ENCODE measurements at regions not wholly inside any gene's neighbourhood (a gene's known extent, or its start where the extent isn't known, plus 50 kb on each side); places are given as distances from the start of the nearest gene placed in this dataset.
A peak's percentile ranks its signal among the peaks of the same experiment; 100 is the strongest.

DNA sequence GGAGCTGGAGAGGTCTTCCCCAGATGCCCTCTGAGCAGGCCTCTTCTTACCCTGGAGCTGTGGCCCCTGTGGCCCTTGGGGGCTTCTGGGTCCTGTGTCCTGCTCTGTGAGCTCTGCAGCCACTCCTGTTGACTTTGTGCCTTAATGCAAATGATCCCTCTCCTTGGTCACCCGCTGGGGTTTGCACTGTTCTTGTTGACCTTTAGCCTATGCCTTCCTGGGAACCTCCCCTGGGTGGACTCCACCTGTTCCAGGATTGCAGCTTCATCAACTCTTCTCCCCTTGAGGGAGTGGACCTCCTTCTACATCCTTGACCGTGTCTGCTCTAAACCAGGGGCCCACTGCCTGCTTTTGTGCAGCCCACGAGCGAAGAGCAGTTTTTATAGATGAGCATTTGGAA lies 58.6 kb upstream of the CTBP2 start:
- peak; percentile 82 for ATAC-seq
- DNase-seq = no peak
- intact Hi-C loops (cut with DNase I, micrococcal nuclease) = no loop called here

DNA sequence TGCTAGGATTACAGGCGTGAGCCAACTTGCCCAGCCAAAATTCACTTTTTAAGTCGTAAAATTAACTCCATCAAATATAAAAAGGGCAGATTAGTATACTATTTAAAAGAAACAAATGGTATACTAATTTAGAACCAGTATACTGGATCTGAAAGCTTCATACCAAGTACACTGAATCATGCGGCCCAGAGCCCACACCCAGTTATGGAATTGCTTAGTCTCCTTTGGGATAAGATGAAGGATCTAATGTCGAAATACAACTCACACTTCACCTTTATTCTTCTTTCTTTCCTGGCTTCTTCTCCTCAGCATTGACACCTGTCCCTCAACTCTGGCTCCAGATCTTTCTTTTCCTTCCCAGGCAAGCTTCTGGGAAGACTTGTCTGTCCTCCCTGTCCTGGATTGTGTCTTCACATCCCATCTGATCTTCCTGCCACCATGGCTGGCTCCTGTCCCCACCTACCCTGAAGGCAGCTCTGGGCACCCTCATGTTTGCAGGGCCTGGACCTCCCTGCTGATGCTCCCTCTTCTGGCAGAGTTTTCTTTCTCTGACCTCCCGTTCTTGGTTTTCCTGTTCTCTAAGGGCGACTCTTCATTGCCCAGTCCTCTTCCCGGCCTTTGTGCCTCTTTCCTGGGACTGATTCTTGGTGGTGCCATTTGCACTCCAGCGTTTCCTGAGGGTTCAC lies 57.8 kb upstream of the CTBP2 start:
- intact Hi-C loops (cut with DNase I, micrococcal nuclease) = no loop called here
- ATAC-seq = peak; percentile 41

DNA sequence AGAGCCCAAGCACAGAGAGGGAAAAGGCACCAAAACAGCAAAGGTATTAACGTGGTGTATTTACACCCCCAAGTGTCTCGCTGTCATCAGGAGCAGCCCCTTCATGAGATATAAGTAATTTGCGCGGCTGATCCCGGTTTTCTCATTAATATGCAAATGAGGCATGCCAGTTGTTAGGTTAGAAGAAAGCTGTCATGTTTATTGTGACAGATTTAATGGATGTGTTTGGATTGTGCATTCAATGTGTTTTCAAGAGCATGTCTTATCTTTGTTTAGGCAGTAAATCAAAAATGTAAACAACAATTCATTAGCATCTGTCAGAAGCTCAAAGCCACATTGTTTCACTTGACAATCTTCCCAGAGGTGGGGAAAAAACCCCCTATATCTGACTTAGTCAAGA lies 56.5 kb upstream of the CTBP2 start:
- intact Hi-C loops (cut with DNase I, micrococcal nuclease) = no loop called here
- DNase-seq = no peak
- ATAC-seq = no peak

More for the DNA sequence above, 57.8 kb upstream of the CTBP2 start:
- no peak for DNase-seq

- DNase-seq (no peak), ATAC-seq (no peak)
- intact Hi-C loops (cut with DNase I, micrococcal nuclease) = no loop called here
These were observed 55.9 kb upstream of the CTBP2 start for GRCh38 chr10:125216309-125216708.

DNA sequence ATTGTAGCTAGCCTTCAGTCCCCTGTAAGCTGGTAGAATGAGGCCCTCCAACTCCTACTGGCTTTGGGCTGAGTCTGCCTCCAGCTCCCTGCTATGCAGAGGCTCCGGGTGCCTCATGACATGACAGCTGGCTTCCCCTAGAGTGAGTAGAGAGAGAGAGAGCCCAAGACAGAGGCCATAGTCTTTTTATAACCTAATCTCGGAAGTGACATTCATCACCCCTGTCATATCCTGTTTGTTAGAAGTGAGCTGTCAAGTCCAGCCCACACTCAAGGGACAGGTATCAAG lies 53.9 kb upstream of the CTBP2 start:
- intact Hi-C loops (cut with DNase I, micrococcal nuclease) = no loop called here
- ATAC-seq (no peak), DNase-seq (no peak)

DNA sequence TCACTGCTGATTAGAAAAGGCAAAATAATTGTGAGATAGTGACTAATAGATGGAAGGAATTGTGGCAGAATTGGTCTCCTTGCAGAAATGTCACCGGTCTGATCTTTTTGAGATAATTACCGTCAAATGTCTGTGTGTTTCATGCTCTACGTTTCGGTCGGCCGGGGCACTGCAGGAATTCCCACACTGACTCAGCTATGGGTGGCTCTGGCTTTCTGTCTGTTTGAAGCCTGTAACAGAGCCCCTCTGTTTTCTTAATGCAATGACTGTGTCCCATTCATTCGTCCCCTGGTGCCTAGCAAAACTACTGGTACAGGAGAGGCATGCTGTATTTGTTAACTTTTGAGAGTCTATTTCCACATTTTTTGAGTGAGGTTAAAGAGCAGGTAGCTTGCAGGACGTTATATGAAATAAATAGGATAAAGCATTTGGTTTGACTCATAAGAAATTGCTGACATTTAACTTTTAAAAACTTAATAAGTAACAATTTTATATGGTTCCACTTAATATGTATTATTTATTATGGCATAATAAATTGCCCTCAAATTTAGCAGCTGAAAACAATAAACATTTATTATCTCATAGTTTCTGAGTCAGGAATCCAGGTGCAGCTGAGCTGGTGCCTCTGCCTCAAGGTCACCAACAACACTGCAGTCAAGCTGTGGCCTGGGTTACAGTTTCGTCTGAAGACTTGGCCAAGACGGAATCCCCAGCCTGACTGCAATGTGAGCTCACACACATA lies 53.3 kb upstream of the CTBP2 start:
- no peak for DNase-seq
- no peak for ATAC-seq
- intact Hi-C loops (cut with DNase I, micrococcal nuclease) = no loop called here

DNA sequence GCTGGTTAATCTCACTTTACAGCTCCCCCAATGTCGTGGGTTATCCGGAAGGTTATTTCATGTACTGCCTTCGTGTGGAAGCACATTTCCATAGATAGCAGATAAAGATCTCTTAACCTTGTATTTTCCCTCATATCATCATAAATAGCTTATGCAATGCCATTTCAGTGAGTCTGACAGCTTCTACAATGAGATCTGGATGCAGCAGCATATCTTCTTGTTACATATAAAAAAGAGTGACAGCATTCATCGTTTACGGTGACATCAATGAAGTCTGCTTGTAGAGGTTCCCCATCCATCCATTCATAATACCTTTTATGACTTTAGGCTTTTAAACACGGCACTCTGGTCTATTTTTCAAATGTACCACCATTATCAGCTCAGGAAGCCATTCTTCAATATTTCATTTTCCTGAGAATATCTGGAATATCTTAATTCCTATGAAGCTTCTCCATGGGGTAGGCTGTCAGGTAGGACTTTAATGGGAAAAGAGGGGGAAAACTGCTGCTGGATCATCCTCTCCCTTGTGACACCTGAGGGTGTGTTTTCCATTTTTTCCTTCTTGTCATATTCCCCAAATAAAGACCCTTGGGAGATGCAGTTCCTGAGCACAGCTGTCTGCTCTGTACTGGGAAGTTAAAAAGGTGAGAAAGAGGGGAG lies 51.9 kb upstream of the CTBP2 start:
- intact Hi-C loops (cut with DNase I, micrococcal nuclease) = no loop called here
- DNase-seq = no peak
- no peak for ATAC-seq
